Stomach (tissue), 4 donors: ENCODE measurements at regions not wholly inside any gene's neighbourhood (a gene's known extent, or its start where the extent isn't known, plus 50 kb on each side); places are given as distances from the start of the nearest gene placed in this dataset.

Experiments
- CTCF ChIP-seq, 7 experiments: fragments of 450-650 bp in 4 of 7; fragments of 200-600 bp in 3 of 7; sonication (generic) in 3 of 7; IDR thresholded peaks; one replicate each; pipeline ENCODE4 v1.5.1; 2016 to 2019; ENCODE audit warnings: antibody characterized with exemption in 7 of 7, control low read depth in 2 of 7, mild to moderate bottlenecking in 1 of 7
- POLR2A ChIP-seq, 4 donors: fragments of 450-650 bp; IDR thresholded peaks; one replicate each; pipeline ENCODE4 v1.6.1; 2016; ENCODE audit warnings: antibody characterized with exemption in 4 of 4, control low read depth in 2 of 4, mild to moderate bottlenecking in 1 of 4, moderate library complexity in 1 of 4
- POLR2AphosphoS5 ChIP-seq, 3 donors: sonication (generic); formaldehyde crosslinking; IDR thresholded peaks; one replicate each; pipeline ENCODE4 v1.6.1; 2016; ENCODE audit warnings: antibody characterized with exemption in 3 of 3

- TF ChIP-seq CTCF (IDR thresholded peaks at IDR 0.05) (no peak), POLR2A (IDR thresholded peaks at IDR 0.05) (no peak), POLR2AphosphoS5 (IDR thresholded peaks at IDR 0.05) (no peak)
These were observed 1116.4 kb downstream of the SOCS6 start for GRCh38 chr18:71405169-71405809.
